RPMI8226 (cell line): ENCODE measurements at regions not wholly inside any gene's neighbourhood (a gene's known extent, or its start where the extent isn't known, plus 50 kb on each side); places are given as distances from the start of the nearest gene placed in this dataset.
A peak's percentile ranks its signal among the peaks of the same experiment; 100 is the strongest.
"Not testable (repeated sequence)": the region's sequence is repeated elsewhere in the genome, so short reads cannot be mapped to it uniquely, and the experiment has no call there.

ENCODE experiments used
- DNase-seq: peaks from one replicate; pipeline ENCODE4 v3.0.0-alpha.2; 2015

- DNase-seq: no peak
Measured at GRCh38 chr13:78060966-78061365, 142.3 kb upstream of the EDNRB start.

DNA sequence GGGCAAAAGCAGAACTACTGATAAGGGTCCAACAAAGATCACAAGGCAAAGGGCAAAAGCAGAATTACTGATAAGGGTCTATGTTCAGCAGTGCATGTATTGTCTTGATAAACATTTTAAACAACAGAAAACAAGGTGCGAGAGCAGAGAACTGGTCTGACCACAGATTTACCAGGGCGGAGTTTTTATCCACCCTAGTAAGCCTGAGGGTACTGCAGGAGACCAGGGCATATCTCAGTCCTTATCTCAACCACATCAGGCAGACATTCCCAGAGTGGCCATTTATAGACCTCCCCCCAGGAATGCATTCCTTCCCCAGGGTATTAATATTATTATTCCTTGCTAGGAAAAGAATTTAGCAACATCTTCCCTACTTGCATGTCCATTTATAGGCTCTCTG is 138.2 kb upstream of the EDNRB start:
- DNase-seq: not testable (repeated sequence)

DNA sequence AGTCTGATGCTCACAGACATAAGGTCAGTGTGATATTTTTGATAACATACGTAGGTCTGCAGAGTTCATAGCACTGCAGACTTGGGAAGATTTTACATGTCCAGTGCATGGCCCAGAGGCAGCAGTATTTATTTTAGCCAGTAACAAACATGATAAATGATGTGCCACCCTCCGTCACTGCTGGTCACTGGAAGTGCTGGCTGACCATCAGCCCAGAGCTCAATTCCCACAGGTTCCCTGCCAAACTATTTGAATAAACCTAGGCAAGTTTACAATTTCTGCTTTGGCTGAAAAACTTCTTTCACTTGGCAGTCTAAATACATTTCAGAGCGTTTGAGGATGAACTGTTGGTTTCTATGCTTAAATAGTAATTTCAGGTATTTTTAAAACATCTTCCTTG is 135.5 kb upstream of the EDNRB start:
- DNase-seq: no peak

DNA sequence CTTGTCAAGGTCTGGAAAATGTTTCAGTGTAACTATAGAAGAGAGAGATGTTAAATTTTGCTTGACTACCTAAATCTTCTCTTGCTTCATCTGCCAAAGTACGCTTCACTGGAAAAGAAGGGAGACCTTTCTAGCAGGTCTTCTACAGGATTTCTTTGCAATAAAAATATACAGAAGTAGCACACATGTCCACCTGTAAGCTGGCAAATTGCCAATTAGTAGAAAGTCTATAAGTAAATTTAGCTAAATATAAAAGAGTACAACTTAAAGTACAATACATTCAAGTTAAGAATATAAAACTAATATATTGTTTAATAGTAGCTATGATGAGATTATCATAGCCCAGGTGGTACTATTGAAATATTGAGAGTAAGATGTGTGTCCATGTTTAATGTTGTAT is 128.5 kb upstream of the EDNRB start:
- no peak for DNase-seq

DNA sequence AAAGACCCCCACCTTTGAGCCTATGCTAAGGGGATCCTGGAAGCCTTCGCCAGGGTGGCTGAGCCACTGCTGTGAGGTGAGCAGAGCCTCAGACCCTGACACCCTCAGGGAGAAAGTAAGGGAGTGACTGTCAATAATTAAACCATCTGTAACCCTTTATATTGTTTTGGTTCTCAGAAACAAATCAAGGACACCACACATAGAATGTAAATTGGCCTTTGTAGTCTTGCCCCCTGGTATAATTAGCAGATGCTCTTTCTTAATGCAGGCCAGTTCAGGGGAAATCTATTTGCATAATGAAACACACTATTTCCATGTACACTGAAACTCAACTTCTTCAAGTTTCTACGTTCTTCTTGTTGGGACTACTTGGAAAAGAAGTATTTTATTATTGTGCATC is 127.7 kb upstream of the EDNRB start:
- DNase-seq: no peak

DNA sequence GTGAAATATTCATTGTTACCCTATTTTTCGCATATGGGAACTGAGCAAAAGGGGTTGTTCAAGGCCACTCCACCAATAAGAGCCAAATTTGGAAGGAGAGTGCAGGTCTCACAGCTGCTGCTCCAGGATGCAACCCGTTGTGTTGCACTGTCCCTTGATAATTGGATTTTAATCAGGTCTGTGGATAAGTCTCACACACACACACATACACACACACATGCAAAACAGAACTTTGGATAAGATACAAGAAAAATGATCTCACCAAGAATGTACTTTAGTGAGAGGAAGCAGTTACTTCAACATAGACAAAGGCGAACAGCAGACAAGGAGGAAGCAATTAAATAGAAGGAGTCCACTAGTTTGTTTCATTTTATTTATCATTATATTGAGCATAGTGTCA is 127.3 kb upstream of the EDNRB start:
- no peak for DNase-seq

DNA sequence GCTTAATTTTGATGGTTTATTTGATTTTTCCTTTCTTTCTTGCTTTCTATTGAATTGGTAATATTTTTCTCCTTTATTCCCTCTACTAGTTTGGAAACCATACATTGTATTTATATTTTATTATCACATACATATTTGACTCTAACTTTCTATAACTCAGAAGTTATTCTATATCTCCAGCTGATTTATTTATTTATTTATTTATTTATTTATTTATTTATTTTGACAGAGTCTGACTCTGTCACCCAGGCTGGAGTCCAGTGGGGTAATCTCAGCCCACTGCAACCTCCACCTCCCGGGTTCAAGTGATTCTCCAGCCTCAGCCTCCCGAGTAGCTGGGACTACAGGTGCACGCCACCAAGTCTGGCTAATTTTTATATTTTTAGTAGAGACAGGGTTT is 122.7 kb upstream of the EDNRB start:
- DNase-seq: not testable (repeated sequence)

DNA sequence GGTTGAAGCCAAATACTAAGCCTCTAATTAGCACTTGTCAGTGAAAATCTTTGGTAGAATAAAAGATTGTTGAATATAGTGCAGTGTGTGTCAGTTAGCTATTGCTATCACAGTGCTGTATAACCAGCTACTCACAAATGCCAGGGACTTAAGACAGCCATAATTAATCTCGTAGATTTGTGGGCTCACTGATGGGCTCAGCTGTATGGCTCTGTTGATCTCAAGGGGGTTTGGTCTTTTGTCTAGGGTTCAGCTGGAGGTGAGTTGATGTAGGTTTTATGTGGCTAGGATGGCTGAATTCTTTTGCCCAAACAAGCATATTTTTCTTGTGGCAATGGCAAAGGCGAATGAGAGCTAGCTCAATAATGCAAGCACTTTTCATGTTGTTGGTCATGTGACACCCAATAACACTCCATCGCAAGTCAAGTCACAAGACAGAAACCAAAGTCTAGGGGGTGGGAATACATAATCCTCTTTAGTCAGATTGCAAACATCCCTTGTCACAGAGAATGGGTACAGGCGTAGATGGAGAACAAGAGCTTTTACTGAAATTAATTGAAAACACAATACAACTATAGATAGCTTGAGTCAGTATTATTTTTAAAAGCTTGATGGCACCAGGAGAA is 121.7 kb upstream of the EDNRB start:
- DNase-seq: no peak

DNA sequence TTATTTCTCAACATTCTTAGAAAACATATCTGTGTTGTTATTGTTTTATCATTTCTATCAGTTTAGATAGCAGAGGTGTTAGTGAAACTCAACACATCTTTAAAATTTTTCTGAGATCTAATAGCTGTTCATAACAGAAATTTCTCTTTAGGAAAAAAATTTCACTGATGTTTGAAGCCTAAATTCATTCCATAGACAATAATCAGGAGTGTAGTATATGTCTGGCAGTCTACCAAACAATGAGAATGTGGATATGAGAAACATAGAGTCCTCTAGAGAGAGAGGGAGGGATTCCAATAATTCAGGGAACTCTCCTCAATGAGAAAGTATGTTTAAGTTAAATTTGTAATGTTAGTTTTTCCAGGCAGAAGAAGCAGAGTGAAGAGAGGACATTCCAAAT is 118.2 kb upstream of the EDNRB start:
- DNase-seq: no peak

DNA sequence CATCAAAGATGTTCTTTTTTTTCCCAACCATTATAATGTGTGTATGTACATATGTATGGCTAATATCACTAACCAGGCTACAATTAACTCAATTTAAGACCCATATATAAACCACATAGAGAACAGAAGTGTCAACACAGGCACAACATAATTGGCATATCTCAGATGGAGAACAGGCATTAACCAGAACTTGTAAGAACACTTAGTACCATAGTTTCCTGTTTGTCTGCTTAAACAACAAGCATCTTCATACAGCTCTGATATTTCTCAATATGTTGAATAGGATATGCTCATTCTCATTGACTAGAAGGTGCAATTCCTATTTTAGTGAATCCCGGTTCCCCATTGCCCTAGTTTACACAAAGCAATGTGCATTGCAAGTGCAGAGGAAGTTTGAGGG is 116.9 kb upstream of the EDNRB start:
- DNase-seq: no peak

- DNase-seq: no peak
Measured at GRCh38 chr13:78033509-78033908, 114.9 kb upstream of the EDNRB start.

DNA sequence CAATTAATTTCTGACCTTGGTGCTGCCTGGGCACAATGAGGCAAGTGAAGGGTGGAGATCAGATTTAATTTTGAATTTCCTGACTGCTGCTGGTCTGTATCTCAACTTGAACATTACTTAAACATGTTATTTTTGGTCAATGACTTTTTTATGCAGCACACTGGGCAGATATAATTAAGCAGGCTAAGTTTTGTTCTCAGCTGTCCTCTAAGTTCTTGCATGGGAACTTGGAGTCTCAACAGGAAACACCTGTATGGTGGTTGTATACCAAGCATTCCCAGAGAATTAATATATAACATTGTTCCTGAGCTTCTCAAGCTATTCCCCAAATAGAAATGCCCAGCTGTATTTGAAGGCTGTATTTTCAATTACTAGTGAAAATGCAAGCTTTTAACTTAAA is 113.5 kb upstream of the EDNRB start:
- no peak for DNase-seq

- no peak for DNase-seq
Measured at GRCh38 chr13:78030341-78030896, 111.8 kb upstream of the EDNRB start.

GRCh38 chr13:78029901-78030300 is 111.3 kb upstream of the EDNRB start:
- no peak for DNase-seq

DNA sequence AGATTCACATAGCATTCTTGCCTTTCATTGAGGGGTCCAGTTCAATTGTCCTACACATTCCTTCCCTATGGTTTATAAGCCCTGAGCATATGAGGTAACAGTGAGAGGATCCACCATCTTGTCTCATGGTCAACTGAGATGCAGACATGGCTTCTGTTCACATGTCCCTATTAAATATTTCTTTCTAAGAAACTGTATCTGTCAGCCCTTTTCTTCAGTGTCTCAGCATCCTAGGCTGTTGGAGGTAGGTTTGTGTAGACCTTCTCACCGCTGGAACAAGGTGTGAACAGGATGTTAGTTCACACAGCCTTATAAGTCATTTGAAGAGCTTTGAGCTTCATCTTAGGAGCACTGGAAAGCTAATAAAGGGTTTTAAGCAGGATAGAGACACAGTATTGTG is 110.3 kb upstream of the EDNRB start:
- no peak for DNase-seq

DNA sequence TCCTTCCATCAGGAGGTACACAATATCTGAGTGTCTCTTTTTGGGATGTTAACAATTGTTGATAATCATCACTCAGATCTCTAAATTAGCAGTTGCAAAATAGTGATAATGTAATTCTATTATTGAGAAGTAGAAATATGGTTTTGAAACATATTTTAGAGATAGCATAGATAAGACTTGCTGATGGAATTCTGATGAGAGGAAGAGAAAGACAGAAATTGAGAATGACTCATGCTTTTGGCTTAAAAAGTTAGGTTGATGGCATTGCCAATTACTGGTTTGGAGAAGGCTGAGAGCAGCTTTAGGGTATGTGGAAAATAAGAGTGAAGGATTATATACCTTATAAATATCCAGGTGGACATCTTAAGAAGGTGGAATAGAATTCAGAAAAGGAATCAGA is 106.4 kb upstream of the EDNRB start:
- DNase-seq: no peak

- peak; percentile 70 for DNase-seq
Measured at GRCh38 chr13:78022164-78022877, 103.7 kb upstream of the EDNRB start.

GRCh38 chr13:78020861-78021260 is 102.2 kb upstream of the EDNRB start:
- no peak for DNase-seq

DNA sequence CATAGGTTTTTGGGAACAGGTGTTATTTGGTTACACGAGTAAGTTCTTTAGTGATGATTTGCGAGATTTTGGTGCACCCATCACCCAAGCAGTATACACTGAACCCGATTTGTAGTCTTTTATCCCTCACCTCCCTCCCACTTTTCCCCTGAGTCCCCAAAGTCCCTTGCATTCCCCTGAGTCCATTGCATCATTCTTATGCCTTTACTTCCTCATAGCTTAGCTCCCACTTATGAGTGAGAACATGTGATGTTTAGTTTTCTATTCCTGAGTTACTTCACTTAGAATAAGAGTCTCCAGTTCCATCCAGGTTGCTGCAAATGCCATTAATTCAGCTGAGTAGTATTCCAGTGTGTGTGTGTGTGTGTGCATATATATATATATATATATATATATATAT is 97.2 kb upstream of the EDNRB start:
- no peak for DNase-seq

- DNase-seq: no peak
Measured at GRCh38 chr13:78012046-78012445, 93.4 kb upstream of the EDNRB start.

GRCh38 chr13:78004821-78005220 is 86.2 kb upstream of the EDNRB start:
- DNase-seq: no peak

DNA sequence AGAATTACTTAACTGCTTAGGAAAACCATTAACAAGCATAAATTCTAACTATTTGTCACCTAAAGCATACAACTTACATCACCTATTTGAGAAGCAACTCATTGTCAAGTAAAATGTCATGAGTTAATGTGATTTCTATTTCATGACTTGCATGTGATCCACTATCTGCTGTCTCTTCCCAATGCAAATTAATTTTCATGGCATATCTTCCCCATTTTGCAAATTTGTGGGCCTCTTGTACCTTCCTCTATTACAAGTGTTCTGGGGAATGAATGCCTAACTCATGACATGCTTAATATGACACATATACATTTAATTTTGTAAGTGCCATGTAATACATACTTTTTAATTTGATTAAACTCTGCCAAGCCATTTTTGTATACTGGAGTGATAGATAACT is 81.1 kb upstream of the EDNRB start:
- no peak for DNase-seq

DNA sequence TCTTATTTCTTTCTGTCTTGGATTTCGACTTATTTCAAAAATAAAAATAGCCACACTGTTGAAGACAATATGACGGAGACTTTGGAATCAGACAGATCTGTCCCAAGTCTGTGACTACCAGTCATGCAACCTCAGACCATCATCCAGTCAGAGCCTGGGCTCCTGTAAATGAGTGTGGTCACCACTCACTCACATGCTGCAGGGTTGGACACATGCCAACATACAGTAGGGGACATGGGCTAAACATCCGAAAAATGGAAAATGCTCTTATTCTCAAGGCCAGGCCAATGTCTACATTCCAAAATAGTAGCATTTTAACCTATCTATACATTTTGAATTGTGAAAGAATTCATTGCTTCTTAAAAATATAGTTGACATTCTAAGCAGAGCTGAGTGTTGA is 75.5 kb upstream of the EDNRB start:
- DNase-seq: no peak

GRCh38 chr13:77991003-77991402 is 72.4 kb upstream of the EDNRB start:
- DNase-seq: no peak

DNA sequence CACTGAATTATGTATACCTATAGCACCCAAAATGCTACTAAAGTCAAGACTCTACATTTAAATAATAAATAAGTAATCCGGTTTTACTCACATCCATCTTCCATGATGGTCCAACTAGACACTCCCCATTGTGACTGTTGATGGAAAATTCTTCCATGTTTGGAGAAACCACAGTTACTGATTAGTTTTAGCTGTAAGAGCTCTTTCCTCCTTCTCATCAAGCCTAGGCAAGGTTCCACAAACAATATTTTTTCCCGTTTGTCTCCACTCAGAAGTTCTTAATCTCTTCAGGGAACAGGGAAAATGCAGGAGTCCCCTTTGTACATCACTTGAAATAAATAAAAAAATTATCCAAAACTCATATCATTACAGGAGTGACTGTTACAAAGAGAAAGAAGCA is 70.7 kb upstream of the EDNRB start:
- no peak for DNase-seq
